Stimulated activated memory B cell treated with anti-CD40 and anti-IgM and Interleukin-4, amounts not matched to agents 10 μg/mL and 1 μg/mL and 100 μg/mL, for 72 hours (primary cell): ENCODE measurements at regions not wholly inside any gene's neighbourhood (a gene's known extent, or its start where the extent isn't known, plus 50 kb on each side); places are given as distances from the start of the nearest gene placed in this dataset.

Source experiments
- ATAC-seq: fragments of 150-1000 bp; cut with Tn5 transposase; 2 replicates; pipeline ENCODE4 v1.10.0; 2021
- H3K27ac Mint-ChIP-seq: one replicate; pipeline ENCODE4 v1.8.0; 2022; ENCODE audit warnings: mild to moderate bottlenecking, mixed read lengths
- H3K27me3 Mint-ChIP-seq: one replicate; pipeline ENCODE4 v1.8.0; 2022; ENCODE audit warnings: mixed read lengths
- H3K36me3 Mint-ChIP-seq: one replicate; pipeline ENCODE4 v1.8.0; 2022; ENCODE audit warnings: mixed read lengths
- H3K4me1 Mint-ChIP-seq: one replicate; pipeline ENCODE4 v1.8.0; 2022; ENCODE audit warnings: mixed read lengths
- H3K4me3 Mint-ChIP-seq: one replicate; pipeline ENCODE4 v1.8.0; 2022; ENCODE audit warnings: mild to moderate bottlenecking, moderate library complexity, mixed read lengths
- H3K9me3 Mint-ChIP-seq: one replicate; pipeline ENCODE4 v1.8.0; 2022; ENCODE audit warnings: mixed read lengths

- no peak for ATAC-seq
- Mint-ChIP-seq H3K4me1 (no peaks in the 10 kb centered on the region), H3K9me3 (no peaks in the 10 kb centered on the region)
Measured at GRCh38 chr1:34354367-34354766, 177.7 kb downstream of the C1orf94 start.

GRCh38 chr1:34356853-34357252 lies 180.1 kb downstream of the C1orf94 start:
- no peak overlapping the region for H3K27ac Mint-ChIP-seq
- no peaks in the 10 kb centered on the region for H3K9me3 Mint-ChIP-seq
- no peaks in the 10 kb centered on the region for H3K36me3 Mint-ChIP-seq
- peaks cover 28% of the 10 kb centered on the region for H3K27me3 Mint-ChIP-seq
- H3K4me1 Mint-ChIP-seq: no peaks in the 10 kb centered on the region
- no peak overlapping the region for H3K4me3 Mint-ChIP-seq
- ATAC-seq: no peak

More at GRCh38 chr1:34354367-34354766, 177.7 kb downstream of the C1orf94 start:
- H3K36me3 Mint-ChIP-seq: no peaks in the 10 kb centered on the region
- no peak overlapping the region for H3K27ac Mint-ChIP-seq
- H3K27me3 Mint-ChIP-seq: peaks cover 17% of the 10 kb centered on the region
- H3K4me3 Mint-ChIP-seq: no peak overlapping the region

- Mint-ChIP-seq H3K36me3 (no peaks in the 10 kb centered on the region), H3K4me3 (no peak overlapping the region), H3K27ac (no peak overlapping the region), H3K4me1 (no peaks in the 10 kb centered on the region), H3K27me3 (peaks cover 34% of the 10 kb centered on the region), H3K9me3 (peaks cover 6% of the 10 kb centered on the region)
- ATAC-seq: no peak
Measured at GRCh38 chr1:34358636-34359035, 181.9 kb downstream of the C1orf94 start.

GRCh38 chr1:34359411-34359810 lies 182.7 kb downstream of the C1orf94 start:
- Mint-ChIP-seq H3K27ac (no peak overlapping the region), H3K27me3 (peaks cover 39% of the 10 kb centered on the region), H3K36me3 (no peaks in the 10 kb centered on the region), H3K4me3 (no peak overlapping the region), H3K4me1 (no peaks in the 10 kb centered on the region), H3K9me3 (peaks cover 6% of the 10 kb centered on the region)
- ATAC-seq: no peak

GRCh38 chr1:34360574-34360973 lies 183.9 kb downstream of the C1orf94 start:
- Mint-ChIP-seq H3K4me1 (no peaks in the 10 kb centered on the region), H3K4me3 (no peak overlapping the region), H3K9me3 (peaks cover 6% of the 10 kb centered on the region), H3K36me3 (no peaks in the 10 kb centered on the region), H3K27ac (no peak overlapping the region), H3K27me3 (peaks cover 39% of the 10 kb centered on the region)
- ATAC-seq: peak; percentile 48

- Mint-ChIP-seq H3K27ac (no peak overlapping the region), H3K4me1 (no peaks in the 10 kb centered on the region), H3K9me3 (peaks cover 6% of the 10 kb centered on the region), H3K4me3 (no peak overlapping the region), H3K36me3 (no peaks in the 10 kb centered on the region), H3K27me3 (peaks cover 33% of the 10 kb centered on the region)
- ATAC-seq: no peak
Measured at GRCh38 chr1:34361121-34361520, 184.4 kb downstream of the C1orf94 start.

- H3K4me3 Mint-ChIP-seq: no peak overlapping the region
- peaks cover 31% of the 10 kb centered on the region for H3K27me3 Mint-ChIP-seq
- no peak overlapping the region for H3K27ac Mint-ChIP-seq
- peak; percentile 44 for ATAC-seq
- H3K4me1 Mint-ChIP-seq: no peaks in the 10 kb centered on the region
- no peaks in the 10 kb centered on the region for H3K36me3 Mint-ChIP-seq
- peaks cover 6% of the 10 kb centered on the region for H3K9me3 Mint-ChIP-seq
Measured at GRCh38 chr1:34361781-34362357, 185.2 kb downstream of the C1orf94 start.

- Mint-ChIP-seq H3K9me3 (peaks cover 6% of the 10 kb centered on the region), H3K27ac (no peak overlapping the region), H3K4me1 (no peaks in the 10 kb centered on the region), H3K36me3 (no peaks in the 10 kb centered on the region), H3K4me3 (no peak overlapping the region), H3K27me3 (peaks cover 28% of the 10 kb centered on the region)
- no peak for ATAC-seq
Measured at GRCh38 chr1:34362949-34363348, 186.2 kb downstream of the C1orf94 start.

GRCh38 chr1:34363447-34363846 lies 186.7 kb downstream of the C1orf94 start:
- no peaks in the 10 kb centered on the region for H3K36me3 Mint-ChIP-seq
- peaks cover 6% of the 10 kb centered on the region for H3K9me3 Mint-ChIP-seq
- H3K4me3 Mint-ChIP-seq: no peak overlapping the region
- no peaks in the 10 kb centered on the region for H3K4me1 Mint-ChIP-seq
- peaks cover 24% of the 10 kb centered on the region for H3K27me3 Mint-ChIP-seq
- H3K27ac Mint-ChIP-seq: no peak overlapping the region
- ATAC-seq: no peak

- Mint-ChIP-seq H3K9me3 (peaks cover 6% of the 10 kb centered on the region), H3K27me3 (peaks cover 22% of the 10 kb centered on the region), H3K4me1 (no peaks in the 10 kb centered on the region), H3K36me3 (no peaks in the 10 kb centered on the region), H3K4me3 (no peak overlapping the region), H3K27ac (no peak overlapping the region)
- ATAC-seq: no peak
Measured at GRCh38 chr1:34363915-34364314, 187.2 kb downstream of the C1orf94 start.

- H3K27ac Mint-ChIP-seq: no peak overlapping the region
- no peak overlapping the region for H3K4me3 Mint-ChIP-seq
- ATAC-seq: no peak
- no peaks in the 10 kb centered on the region for H3K36me3 Mint-ChIP-seq
- H3K27me3 Mint-ChIP-seq: peaks cover 22% of the 10 kb centered on the region
- H3K4me1 Mint-ChIP-seq: no peaks in the 10 kb centered on the region
- peaks cover 6% of the 10 kb centered on the region for H3K9me3 Mint-ChIP-seq
Measured at GRCh38 chr1:34364376-34364775, 187.7 kb downstream of the C1orf94 start.

GRCh38 chr1:34365295-34365694 lies 188.6 kb downstream of the C1orf94 start:
- no peak for ATAC-seq
- H3K4me3 Mint-ChIP-seq: no peak overlapping the region
- peaks cover 6% of the 10 kb centered on the region for H3K9me3 Mint-ChIP-seq
- no peaks in the 10 kb centered on the region for H3K36me3 Mint-ChIP-seq
- peaks cover 22% of the 10 kb centered on the region for H3K27me3 Mint-ChIP-seq
- no peak overlapping the region for H3K27ac Mint-ChIP-seq
- no peaks in the 10 kb centered on the region for H3K4me1 Mint-ChIP-seq

- Mint-ChIP-seq H3K4me3 (no peak overlapping the region), H3K9me3 (peaks cover 6% of the 10 kb centered on the region), H3K27me3 (peaks cover 11% of the 10 kb centered on the region), H3K27ac (no peak overlapping the region), H3K36me3 (no peaks in the 10 kb centered on the region), H3K4me1 (no peaks in the 10 kb centered on the region)
- ATAC-seq: no peak
Measured at GRCh38 chr1:34366875-34367624, 190.3 kb downstream of the C1orf94 start.

GRCh38 chr1:34367954-34368353 lies 191.2 kb downstream of the C1orf94 start:
- H3K4me3 Mint-ChIP-seq: no peak overlapping the region
- H3K27me3 Mint-ChIP-seq: peaks cover 11% of the 10 kb centered on the region
- peaks cover 3% of the 10 kb centered on the region for H3K9me3 Mint-ChIP-seq
- no peaks in the 10 kb centered on the region for H3K4me1 Mint-ChIP-seq
- no peaks in the 10 kb centered on the region for H3K36me3 Mint-ChIP-seq
- ATAC-seq: no peak
- H3K27ac Mint-ChIP-seq: no peak overlapping the region

GRCh38 chr1:34369701-34370455 lies 193.2 kb downstream of the C1orf94 start:
- Mint-ChIP-seq H3K36me3 (no peaks in the 10 kb centered on the region), H3K27ac (no peak overlapping the region), H3K27me3 (peaks cover 6% of the 10 kb centered on the region), H3K4me3 (no peak overlapping the region), H3K9me3 (no peaks in the 10 kb centered on the region), H3K4me1 (no peaks in the 10 kb centered on the region)
- peak; percentile 24 for ATAC-seq
